ENCODE measurements at regions not wholly inside any gene's neighbourhood (a gene's known extent, or its start where the extent isn't known, plus 50 kb on each side); places are given as distances from the start of the nearest gene placed in this dataset.

DNA sequence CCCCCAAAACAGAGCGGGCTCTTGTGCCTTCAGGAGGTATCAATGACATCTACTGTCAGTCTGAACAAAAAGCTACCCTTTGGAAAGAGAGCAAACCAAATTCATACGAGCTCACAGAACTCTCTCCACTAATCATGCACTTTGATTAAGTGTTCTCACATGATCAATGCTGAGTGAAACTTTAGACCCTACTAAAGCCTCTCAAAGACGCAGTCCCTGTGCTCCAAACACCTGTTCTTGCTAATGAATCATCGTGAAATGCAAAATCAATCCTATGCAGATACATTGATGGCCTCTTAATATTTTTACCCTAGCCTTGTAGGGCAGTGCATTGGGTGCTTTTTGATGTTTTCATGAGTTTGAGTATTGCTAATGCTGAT is 113.4 kb downstream of the ZBTB18 start:
- Histone ChIP-seq H3K9me3 (ENCODE audit: control insufficient read depth in 4 of 4, low read length in 3 of 4) (no peaks in the 10 kb centered on the region), H3K9ac (ENCODE audit: low read depth in 1 of 2, low read length in 2 of 2) (no peak overlapping the region)
- WGBS, result 73% methylated on average over 4 of the region's 4 CpGs

More for the DNA sequence above, 113.4 kb downstream of the ZBTB18 start:
- Histone ChIP-seq H3K4me1 (ENCODE audit: control insufficient read depth in 4 of 4, insufficient read depth in 4 of 4, low read length in 3 of 4) (no peaks in the 10 kb centered on the region), H3K27me3 (ENCODE audit: control insufficient read depth in 4 of 4, insufficient read depth in 4 of 4, low read length in 3 of 4) (no peaks in the 10 kb centered on the region), H3K4me3 (ENCODE audit: low read depth in 1 of 3, low read length in 3 of 3) (no peak overlapping the region), H3K27ac (ENCODE audit: low read depth in 1 of 2, low read length in 2 of 2) (no peak overlapping the region), H3K36me3 (ENCODE audit: control insufficient read depth in 4 of 4, insufficient read depth in 3 of 4, low read depth in 1 of 4, low read length in 3 of 4) (no peaks in the 10 kb centered on the region)
- DNase-seq (ENCODE audit: low spot score), result no peak
- TF ChIP-seq HNF4A (conservative IDR thresholded peaks at IDR 0.05) (no peak), TAF1 (conservative IDR thresholded peaks at IDR 0.05) (no peak), GABPA (IDR thresholded peaks at IDR 0.05 in 1 of 2, conservative IDR thresholded peaks at IDR 0.05 in 1 of 2) (no peak), HNF4G (IDR thresholded peaks at IDR 0.05) (no peak), SP1 (IDR thresholded peaks at IDR 0.05) (no peak), FOXA2 (IDR thresholded peaks at IDR 0.05) (no peak), YY1 (IDR thresholded peaks at IDR 0.05) (no peak), EGR1 (IDR thresholded peaks at IDR 0.05; ENCODE audit: low read depth in 2 of 2) (no peak), RXRA (IDR thresholded peaks at IDR 0.05) (no peak), FOXA1 (IDR thresholded peaks at IDR 0.05) (no peak), JUND (IDR thresholded peaks at IDR 0.05) (no peak), CTCF (IDR thresholded peaks at IDR 0.05; ENCODE audit: low read depth, low read length, missing input control) (no peak), RAD21 (IDR thresholded peaks at IDR 0.05) (no peak), NR2F2 (IDR thresholded peaks at IDR 0.05) (no peak)
- TF ChIP-seq, protein P1, sequence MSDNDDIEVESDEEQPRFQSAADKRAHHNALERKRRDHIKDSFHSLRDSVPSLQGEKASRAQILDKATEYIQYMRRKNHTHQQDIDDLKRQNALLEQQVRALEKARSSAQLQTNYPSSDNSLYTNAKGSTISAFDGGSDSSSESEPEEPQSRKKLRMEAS (IDR thresholded peaks at IDR 0.05), result no peak
- TF ChIP-seq, protein P2, sequence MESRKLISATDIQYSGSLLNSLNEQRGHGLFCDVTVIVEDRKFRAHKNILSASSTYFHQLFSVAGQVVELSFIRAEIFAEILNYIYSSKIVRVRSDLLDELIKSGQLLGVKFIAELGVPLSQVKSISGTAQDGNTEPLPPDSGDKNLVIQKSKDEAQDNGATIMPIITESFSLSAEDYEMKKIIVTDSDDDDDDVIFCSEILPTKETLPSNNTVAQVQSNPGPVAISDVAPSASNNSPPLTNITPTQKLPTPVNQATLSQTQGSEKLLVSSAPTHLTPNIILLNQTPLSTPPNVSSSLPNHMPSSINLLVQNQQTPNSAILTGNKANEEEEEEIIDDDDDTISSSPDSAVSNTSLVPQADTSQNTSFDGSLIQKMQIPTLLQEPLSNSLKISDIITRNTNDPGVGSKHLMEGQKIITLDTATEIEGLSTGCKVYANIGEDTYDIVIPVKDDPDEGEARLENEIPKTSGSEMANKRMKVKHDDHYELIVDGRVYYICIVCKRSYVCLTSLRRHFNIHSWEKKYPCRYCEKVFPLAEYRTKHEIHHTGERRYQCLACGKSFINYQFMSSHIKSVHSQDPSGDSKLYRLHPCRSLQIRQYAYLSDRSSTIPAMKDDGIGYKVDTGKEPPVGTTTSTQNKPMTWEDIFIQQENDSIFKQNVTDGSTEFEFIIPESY (IDR thresholded peaks at IDR 0.05), result no peak
- TF ChIP-seq, protein P3, sequence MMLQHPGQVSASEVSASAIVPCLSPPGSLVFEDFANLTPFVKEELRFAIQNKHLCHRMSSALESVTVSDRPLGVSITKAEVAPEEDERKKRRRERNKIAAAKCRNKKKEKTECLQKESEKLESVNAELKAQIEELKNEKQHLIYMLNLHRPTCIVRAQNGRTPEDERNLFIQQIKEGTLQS (IDR thresholded peaks at IDR 0.05), result no peak
- TF ChIP-seq, protein P4, sequence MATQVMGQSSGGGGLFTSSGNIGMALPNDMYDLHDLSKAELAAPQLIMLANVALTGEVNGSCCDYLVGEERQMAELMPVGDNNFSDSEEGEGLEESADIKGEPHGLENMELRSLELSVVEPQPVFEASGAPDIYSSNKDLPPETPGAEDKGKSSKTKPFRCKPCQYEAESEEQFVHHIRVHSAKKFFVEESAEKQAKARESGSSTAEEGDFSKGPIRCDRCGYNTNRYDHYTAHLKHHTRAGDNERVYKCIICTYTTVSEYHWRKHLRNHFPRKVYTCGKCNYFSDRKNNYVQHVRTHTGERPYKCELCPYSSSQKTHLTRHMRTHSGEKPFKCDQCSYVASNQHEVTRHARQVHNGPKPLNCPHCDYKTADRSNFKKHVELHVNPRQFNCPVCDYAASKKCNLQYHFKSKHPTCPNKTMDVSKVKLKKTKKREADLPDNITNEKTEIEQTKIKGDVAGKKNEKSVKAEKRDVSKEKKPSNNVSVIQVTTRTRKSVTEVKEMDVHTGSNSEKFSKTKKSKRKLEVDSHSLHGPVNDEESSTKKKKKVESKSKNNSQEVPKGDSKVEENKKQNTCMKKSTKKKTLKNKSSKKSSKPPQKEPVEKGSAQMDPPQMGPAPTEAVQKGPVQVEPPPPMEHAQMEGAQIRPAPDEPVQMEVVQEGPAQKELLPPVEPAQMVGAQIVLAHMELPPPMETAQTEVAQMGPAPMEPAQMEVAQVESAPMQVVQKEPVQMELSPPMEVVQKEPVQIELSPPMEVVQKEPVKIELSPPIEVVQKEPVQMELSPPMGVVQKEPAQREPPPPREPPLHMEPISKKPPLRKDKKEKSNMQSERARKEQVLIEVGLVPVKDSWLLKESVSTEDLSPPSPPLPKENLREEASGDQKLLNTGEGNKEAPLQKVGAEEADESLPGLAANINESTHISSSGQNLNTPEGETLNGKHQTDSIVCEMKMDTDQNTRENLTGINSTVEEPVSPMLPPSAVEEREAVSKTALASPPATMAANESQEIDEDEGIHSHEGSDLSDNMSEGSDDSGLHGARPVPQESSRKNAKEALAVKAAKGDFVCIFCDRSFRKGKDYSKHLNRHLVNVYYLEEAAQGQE (IDR thresholded peaks at IDR 0.05), result no peak

Data from liver (tissue), 8 donors.